PC-3 (cell line): ENCODE measurements at regions not wholly inside any gene's neighbourhood (a gene's known extent, or its start where the extent isn't known, plus 50 kb on each side); places are given as distances from the start of the nearest gene placed in this dataset.

Experiments
- ATAC-seq: fragments of 200-7000 bp; cut with Tn5 transposase; 2 replicates; pipeline ENCODE4 v1.9.1; 2020; ENCODE audit warnings: mild to moderate bottlenecking, moderate library complexity
- BruUV-seq: library from RNA; stranded (reverse); fragments of 400-500 nt; replicated peaks from 2 replicates; lab custom pipeline; 2021; lab: Mats Ljungman, UMichigan
- CTCF ChIA-PET: fragments of 300-600 bp; sonication (Branson Sonifier 250); formaldehyde crosslinking; loops from one replicate; lab custom pipeline; 2022; ENCODE audit warnings: antibody characterized with exemption; lab: Charles Lee
- POLR2A ChIA-PET: fragments of 300-600 bp; sonication (Branson Sonifier 250); formaldehyde crosslinking; loops from one replicate; lab custom pipeline; 2022; ENCODE audit warnings: antibody characterized with exemption; ENCODE audit not compliant: unreplicated experiment; lab: Charles Lee
- DNase-seq: peaks from one replicate; pipeline ENCODE4 v3.0.0-alpha.2; 2015
- H2AFZ ChIP-seq: fragments of 300-600 bp; sonication (generic); 2 replicates; pipeline ENCODE4 v1.6.0; 2016; ENCODE audit warnings: antibody characterized with exemption, low read length
- H3F3A ChIP-seq: fragments of 300-600 bp; sonication (generic); one replicate; pipeline ENCODE4 v1.6.0; 2017; ENCODE audit warnings: antibody characterized with exemption, low read length, control low read depth, mild to moderate bottlenecking; ENCODE audit not compliant: unreplicated experiment
- H3K27ac ChIP-seq: fragments of 300-600 bp; sonication (generic); 2 replicates; pipeline ENCODE4 v1.5.1; 2016; ENCODE audit warnings: mild to moderate bottlenecking, low read length
- H3K27me3 ChIP-seq: fragments of 300-600 bp; sonication (generic); 2 replicates; pipeline ENCODE4 v1.6.1; 2016; ENCODE audit warnings: low read length, mixed read lengths
- H3K36me3 ChIP-seq: fragments of 300-600 bp; sonication (generic); 2 replicates; pipeline ENCODE4 v1.6.1; 2016; ENCODE audit warnings: low read depth, mixed run types, low read length, mixed read lengths
- H3K4me1 ChIP-seq: fragments of 300-600 bp; sonication (generic); 2 replicates; pipeline ENCODE4 v1.5.1; 2016; ENCODE audit warnings: low read length; ENCODE audit not compliant: insufficient read depth
- H3K4me2 ChIP-seq: fragments of 300-600 bp; sonication (generic); 2 replicates; pipeline ENCODE4 v1.6.0; 2016; ENCODE audit warnings: low read length
- H3K4me3 ChIP-seq: fragments of 300-600 bp; sonication (generic); 2 replicates; pipeline ENCODE4 v1.5.1; 2016; ENCODE audit warnings: mild to moderate bottlenecking, low read length, mixed read lengths
- H3K79me2 ChIP-seq: fragments of 300-600 bp; sonication (generic); 2 replicates; pipeline ENCODE4 v1.6.1; 2017; ENCODE audit warnings: low read length, mixed read lengths
- H3K9ac ChIP-seq: fragments of 300-600 bp; sonication (generic); 2 replicates; pipeline ENCODE4 v1.6.0; 2016; ENCODE audit warnings: mild to moderate bottlenecking, low read length
- H3K9me2 ChIP-seq: fragments of 300-600 bp; sonication (generic); replicated peaks from 2 replicates; pipeline ENCODE4 v1.6.1; 2016; ENCODE audit warnings: mixed run types, low read length, mixed read lengths
- H3K9me3 ChIP-seq: fragments of 300-600 bp; sonication (generic); 2 replicates; pipeline ENCODE4 v1.6.1; 2016; ENCODE audit warnings: low read length, mixed read lengths
- H4K20me1 ChIP-seq: fragments of 300-600 bp; sonication (generic); 2 replicates; pipeline ENCODE4 v1.6.1; 2016; ENCODE audit warnings: low read length, mixed read lengths
- EZH2 ChIP-seq: fragments of 300-600 bp; sonication (generic); IDR thresholded peaks from one replicate; pipeline ENCODE4 v1.6.1; 2017; ENCODE audit warnings: antibody characterized with exemption, mild to moderate bottlenecking, low read length; ENCODE audit not compliant: unreplicated experiment
- EZH2phosphoT487 ChIP-seq: fragments of 300-600 bp; sonication (generic); IDR thresholded peaks from 2 replicates; pipeline ENCODE4 v1.6.1; 2018; ENCODE audit warnings: mild to moderate bottlenecking, antibody characterized with exemption, low read length, borderline replicate concordance
- intact Hi-C: fragments of 100-400 bp; cut with micrococcal nuclease; formaldehyde crosslinking; loops from 2 replicates; pipeline ENCODE4 v1.9.0; 2023
- TF ChIP-seq, protein P1 (sequence below): fragments of 300-600 bp; sonication (generic); conservative IDR thresholded peaks from 2 replicates; pipeline ENCODE4 v1.5.1; 2017; ENCODE audit warnings: antibody characterized with exemption, low read depth, mild to moderate bottlenecking, low read length

DNA sequence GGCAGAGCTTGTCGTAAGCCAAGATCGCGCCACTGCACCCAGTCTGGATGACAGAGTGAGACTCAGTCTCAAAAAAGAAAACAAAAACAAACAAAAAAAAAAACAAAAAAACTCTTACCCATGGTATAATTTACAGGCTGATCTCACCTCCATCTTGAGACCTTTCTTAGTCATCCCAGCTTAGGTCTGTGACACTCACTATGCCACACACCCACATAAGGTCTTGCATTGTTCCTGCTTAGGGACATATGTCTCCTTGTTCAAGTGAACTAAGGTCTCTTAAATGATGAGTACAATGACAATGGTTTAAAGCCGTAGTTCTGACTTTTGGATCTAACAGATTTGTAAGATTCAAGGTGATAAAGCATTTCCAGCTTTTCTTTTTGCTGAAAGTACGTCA lies 360.2 kb upstream of the ARHGEF26 start:
- Histone ChIP-seq H3K9me2 (no peaks in the 10 kb centered on the region), H3K79me2 (no peaks in the 10 kb centered on the region), H2AFZ (no peak overlapping the region), H3K27ac (no peak overlapping the region), H3K9me3 (no peaks in the 10 kb centered on the region), H3K4me3 (no peak overlapping the region), H3K9ac (no peak overlapping the region), H4K20me1 (no peaks in the 10 kb centered on the region), H3K27me3 (no peaks in the 10 kb centered on the region), H3K36me3 (no peaks in the 10 kb centered on the region), H3K4me2 (no peak overlapping the region), H3K4me1 (peaks cover 18% of the 10 kb centered on the region), H3F3A (no peaks in the 10 kb centered on the region)
- POLR2A ChIA-PET: no interaction called here
- intact Hi-C loops: no loop called here
- CTCF ChIA-PET: no interaction called here
- ATAC-seq (no peak), DNase-seq (no peak)
- TF ChIP-seq EZH2 (no peak), EZH2phosphoT487 (no peak)
- TF ChIP-seq, protein P1, sequence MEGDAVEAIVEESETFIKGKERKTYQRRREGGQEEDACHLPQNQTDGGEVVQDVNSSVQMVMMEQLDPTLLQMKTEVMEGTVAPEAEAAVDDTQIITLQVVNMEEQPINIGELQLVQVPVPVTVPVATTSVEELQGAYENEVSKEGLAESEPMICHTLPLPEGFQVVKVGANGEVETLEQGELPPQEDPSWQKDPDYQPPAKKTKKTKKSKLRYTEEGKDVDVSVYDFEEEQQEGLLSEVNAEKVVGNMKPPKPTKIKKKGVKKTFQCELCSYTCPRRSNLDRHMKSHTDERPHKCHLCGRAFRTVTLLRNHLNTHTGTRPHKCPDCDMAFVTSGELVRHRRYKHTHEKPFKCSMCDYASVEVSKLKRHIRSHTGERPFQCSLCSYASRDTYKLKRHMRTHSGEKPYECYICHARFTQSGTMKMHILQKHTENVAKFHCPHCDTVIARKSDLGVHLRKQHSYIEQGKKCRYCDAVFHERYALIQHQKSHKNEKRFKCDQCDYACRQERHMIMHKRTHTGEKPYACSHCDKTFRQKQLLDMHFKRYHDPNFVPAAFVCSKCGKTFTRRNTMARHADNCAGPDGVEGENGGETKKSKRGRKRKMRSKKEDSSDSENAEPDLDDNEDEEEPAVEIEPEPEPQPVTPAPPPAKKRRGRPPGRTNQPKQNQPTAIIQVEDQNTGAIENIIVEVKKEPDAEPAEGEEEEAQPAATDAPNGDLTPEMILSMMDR: no peak
- BruUV-seq: no TSS peak

DNA sequence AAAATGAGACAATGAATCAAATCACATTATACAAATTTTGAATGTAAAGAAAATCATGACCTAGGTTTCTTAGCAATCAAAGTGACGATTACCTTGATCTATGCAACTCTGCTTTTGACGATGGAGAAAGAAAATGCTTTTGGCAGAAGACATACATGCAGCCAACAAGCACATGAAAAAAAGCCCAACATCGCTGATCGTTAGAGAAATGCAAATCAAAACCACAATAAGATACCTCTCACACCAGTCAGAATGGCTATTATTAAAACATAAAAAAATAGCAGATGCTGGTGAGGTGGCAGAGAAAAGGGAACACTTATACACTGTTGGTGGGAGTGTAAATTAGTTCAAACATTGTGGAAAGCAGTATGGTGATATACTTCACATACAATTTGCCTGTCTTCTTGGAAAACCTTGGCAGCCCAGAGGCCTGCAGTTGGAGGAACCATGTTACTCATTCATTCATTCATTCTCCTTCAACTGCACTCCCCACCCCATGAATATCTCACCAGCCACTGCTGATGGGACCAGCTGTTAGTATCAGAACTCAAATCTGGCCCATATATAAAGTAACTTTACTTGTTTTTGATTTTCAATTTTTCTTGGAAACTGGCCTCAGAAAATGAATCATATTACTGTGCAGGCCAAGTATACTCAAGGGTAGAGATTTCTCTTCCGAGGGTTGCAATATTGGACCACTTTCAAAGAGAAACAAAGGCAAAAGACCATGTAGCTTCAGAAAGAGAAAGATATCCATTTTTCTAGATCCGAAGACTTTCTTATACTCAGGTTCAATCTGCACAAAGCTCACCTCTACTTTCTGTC lies 358.6 kb upstream of the ARHGEF26 start:
- Histone ChIP-seq H3K4me2 (no peak overlapping the region), H3F3A (no peaks in the 10 kb centered on the region), H3K4me1 (peaks cover 4% of the 10 kb centered on the region), H3K9me3 (no peaks in the 10 kb centered on the region), H3K9ac (no peak overlapping the region), H3K27me3 (no peaks in the 10 kb centered on the region), H3K27ac (no peak overlapping the region), H3K9me2 (no peaks in the 10 kb centered on the region), H3K36me3 (no peaks in the 10 kb centered on the region), H4K20me1 (no peaks in the 10 kb centered on the region), H2AFZ (no peak overlapping the region), H3K79me2 (no peaks in the 10 kb centered on the region), H3K4me3 (no peak overlapping the region)
- no peak for TF ChIP-seq EZH2phosphoT487
- BruUV-seq: no TSS peak
- ChIA-PET CTCF (no interaction called here), POLR2A (no interaction called here)
- intact Hi-C loops: no loop called here
- DNase-seq: no peak
- no peak for ATAC-seq

DNA sequence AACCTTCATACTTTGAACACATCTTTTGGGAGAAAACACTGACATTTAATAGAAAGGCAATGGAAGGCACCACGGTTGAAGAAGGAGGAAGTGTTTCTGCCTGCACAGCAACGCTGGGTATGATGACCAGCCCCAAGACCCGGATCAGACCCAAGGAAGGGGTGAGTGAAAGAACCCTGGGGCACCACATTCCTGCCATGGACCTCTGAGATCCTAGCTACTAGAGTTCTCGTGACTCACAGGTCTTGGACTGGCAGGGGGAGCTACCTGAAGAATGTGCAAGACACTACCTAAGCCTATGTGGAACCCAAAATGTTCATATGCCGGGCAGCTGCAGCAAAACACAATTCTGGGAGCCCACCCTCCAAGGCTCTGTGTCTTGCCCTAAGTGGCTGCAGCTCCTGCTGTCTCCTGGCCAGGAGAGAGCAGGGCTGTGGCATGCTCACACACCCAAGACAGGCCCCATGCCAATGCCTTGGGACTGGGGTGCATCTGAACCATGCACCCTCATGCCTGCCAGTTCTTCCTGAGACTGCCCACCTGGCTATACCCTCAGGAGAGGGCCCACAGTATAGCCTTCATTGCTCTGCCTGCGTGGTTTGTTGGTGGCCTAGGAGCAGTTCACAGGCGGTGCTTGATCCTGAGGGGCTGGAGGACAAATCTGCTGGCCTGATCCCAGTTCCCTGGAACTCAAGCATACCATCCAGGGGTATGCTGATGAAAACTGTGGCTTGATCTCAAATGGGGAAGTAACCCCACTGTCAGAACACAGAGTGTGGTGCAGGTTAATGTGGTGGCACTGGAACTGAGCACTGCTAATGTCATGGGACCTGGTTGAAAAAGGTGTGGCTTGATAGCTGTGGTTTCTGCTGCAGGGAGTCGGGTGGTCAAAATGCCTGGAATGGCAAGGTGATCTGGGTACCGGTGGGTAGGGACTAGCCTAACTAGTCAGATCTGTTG lies 353.3 kb upstream of the ARHGEF26 start:
- Histone ChIP-seq H3K36me3 (no peaks in the 10 kb centered on the region), H3K27ac (no peak overlapping the region), H4K20me1 (no peaks in the 10 kb centered on the region), H3K9ac (no peak overlapping the region), H3K9me2 (no peaks in the 10 kb centered on the region), H3K79me2 (no peaks in the 10 kb centered on the region), H3K4me2 (no peak overlapping the region), H3K4me3 (no peak overlapping the region), H3K9me3 (peaks cover 6% of the 10 kb centered on the region; the same call in 1 of the 2 replicates), H3K4me1 (0 out of 2 replicates have a peak, but pooled peaks cover 4% of the 10 kb centered on the region), H2AFZ (no peak overlapping the region), H3F3A (no peaks in the 10 kb centered on the region), H3K27me3 (no peaks in the 10 kb centered on the region)
- no peak for DNase-seq
- TF ChIP-seq EZH2phosphoT487 (no peak), EZH2 (no peak)
- TF ChIP-seq, protein P1: no peak
- no TSS peak for BruUV-seq
- POLR2A ChIA-PET: no interaction called here
- peak; percentile 18 for ATAC-seq
- CTCF ChIA-PET: interaction anchor here (0.7 to 1.2 kb wide), 2 partner anchors 14 to 725 kb away, joined by 3 to 7 read pairs; no protein-coding TSS in a partner anchor
- intact Hi-C loops: loop anchor here (2.0 to 5.0 kb wide), 8 partner anchors 63 to 726 kb away; partner anchors contain the start of gene RAP2B
